ENCODE measurements at regions not wholly inside any gene's neighbourhood (a gene's known extent, or its start where the extent isn't known, plus 50 kb on each side); places are given as distances from the start of the nearest gene placed in this dataset.

- no peak for TF ChIP-seq RFX5 (IDR thresholded peaks at IDR 0.05; ENCODE audit: borderline replicate concordance, low read depth, low read length)
- TF ChIP-seq RXRA (IDR thresholded peaks at IDR 0.05; ENCODE audit: insufficient read depth, low read depth, low read length): no peak
- no peak for TF ChIP-seq CREB1 (IDR thresholded peaks at IDR 0.05)
Measured at GRCh38 chrY:10200065-10200464, 672.4 kb downstream of the TSPY10 start.

Data from H1 (cell line).